AG10803 (cell line): ENCODE measurements at regions not wholly inside any gene's neighbourhood (a gene's known extent, or its start where the extent isn't known, plus 50 kb on each side); places are given as distances from the start of the nearest gene placed in this dataset.
"Not testable (repeated sequence)": the region's sequence is repeated elsewhere in the genome, so short reads cannot be mapped to it uniquely, and the experiment has no call there.

Experiments
- DNase-seq: peaks from one replicate; pipeline ENCODE4 v3.0.0; 2010; ENCODE audit warnings: low read depth
- H3K4me3 ChIP-seq: 2 replicates; pipeline ENCODE4 v1.5.1; 2011; ENCODE audit warnings: mild to moderate bottlenecking, low read length, control low read depth
- CTCF ChIP-seq: conservative IDR thresholded peaks from 2 replicates; pipeline ENCODE4 v1.5.1; 2011; ENCODE audit warnings: mild to moderate bottlenecking, low read length, control low read depth, inconsistent platforms

- no peak for TF ChIP-seq CTCF
- no peak for DNase-seq
- H3K4me3 ChIP-seq = no peak overlapping the region
Observed at GRCh38 chr4:132387060-132387459, 762.0 kb upstream of the PCDH10 start.

GRCh38 chr4:132395561-132395960, 753.5 kb upstream of the PCDH10 start:
- H3K4me3 ChIP-seq = no peak overlapping the region
- TF ChIP-seq CTCF = no peak
- DNase-seq = no peak

GRCh38 chr4:132396636-132397035, 752.5 kb upstream of the PCDH10 start:
- no peak overlapping the region for H3K4me3 ChIP-seq
- no peak for DNase-seq
- TF ChIP-seq CTCF = no peak

- no peak for DNase-seq
- no peak for TF ChIP-seq CTCF
- no peak overlapping the region for H3K4me3 ChIP-seq
Observed at GRCh38 chr4:132417220-132417619, 731.9 kb upstream of the PCDH10 start.

- no peak overlapping the region for H3K4me3 ChIP-seq
- DNase-seq = no peak
- no peak for TF ChIP-seq CTCF
Observed at GRCh38 chr4:132427125-132427524, 722.0 kb upstream of the PCDH10 start.

GRCh38 chr4:132437117-132437516, 712.0 kb upstream of the PCDH10 start:
- no peak overlapping the region for H3K4me3 ChIP-seq
- no peak for TF ChIP-seq CTCF
- DNase-seq = no peak

GRCh38 chr4:132445386-132445785, 703.7 kb upstream of the PCDH10 start:
- no peak overlapping the region for H3K4me3 ChIP-seq
- TF ChIP-seq CTCF = no peak
- no peak for DNase-seq

- not testable (repeated sequence) for H3K4me3 ChIP-seq, DNase-seq
Observed at GRCh38 chr4:132457987-132458386, 691.1 kb upstream of the PCDH10 start.
